GM23338 (cell line): ENCODE measurements at regions not wholly inside any gene's neighbourhood (a gene's known extent, or its start where the extent isn't known, plus 50 kb on each side); places are given as distances from the start of the nearest gene placed in this dataset.

Experiments
- CREB1 ChIP-seq: fragments of 250-450 bp; sonication (Bioruptor Pico); IDR thresholded peaks from 2 replicates; pipeline ENCODE4 v1.5.0; 2020; ENCODE audit warnings: low read depth, mild to moderate bottlenecking, moderate library complexity
- CTCF ChIP-seq, 2 experiments: fragments of 200-600 bp in 1 of 2; sonication (generic) in 1 of 2; conservative IDR thresholded peaks; 2 replicates each; pipeline versions ENCODE4 v1.5.1 to v1.6.1; 2016 to 2017; ENCODE audit warnings: antibody characterized with exemption in 2 of 2, low read depth in 2 of 2, mild to moderate bottlenecking in 2 of 2, moderate library complexity in 1 of 2
- ETS1 ChIP-seq: IDR thresholded peaks from 2 replicates; pipeline ENCODE4 v1.6.1; 2016; ENCODE audit warnings: antibody characterized with exemption
- EZH2 ChIP-seq: fragments of 200-600 bp; sonication (generic); IDR thresholded peaks from one replicate; pipeline ENCODE4 v1.8.0; 2017; ENCODE audit warnings: antibody characterized with exemption, mild to moderate bottlenecking, low read depth; ENCODE audit not compliant: unreplicated experiment
- EZH2phosphoT487 ChIP-seq: fragments of 200-600 bp; sonication (generic); IDR thresholded peaks from one replicate; pipeline ENCODE4 v1.8.1; 2018; ENCODE audit warnings: antibody characterized with exemption; ENCODE audit not compliant: unreplicated experiment
- JUNB ChIP-seq: IDR thresholded peaks from one replicate; pipeline ENCODE4 v1.6.1; 2016; ENCODE audit warnings: antibody characterized with exemption; ENCODE audit not compliant: unreplicated experiment
- NANOG ChIP-seq: IDR thresholded peaks from 2 replicates; pipeline ENCODE4 v1.6.1; 2016; ENCODE audit warnings: antibody characterized with exemption, borderline replicate concordance
- POLR2AphosphoS5 ChIP-seq: IDR thresholded peaks from 2 replicates; pipeline ENCODE4 v1.6.1; 2016; ENCODE audit warnings: antibody characterized with exemption, low read depth
- REST ChIP-seq: IDR thresholded peaks from one replicate; pipeline ENCODE4 v1.6.1; 2018; ENCODE audit warnings: antibody characterized with exemption; ENCODE audit not compliant: unreplicated experiment
- STAT1 ChIP-seq: IDR thresholded peaks from one replicate; pipeline ENCODE4 v1.6.1; 2016; ENCODE audit warnings: antibody characterized with exemption; ENCODE audit not compliant: unreplicated experiment
- ZNF114 ChIP-seq: fragments of 250-450 bp; sonication (Bioruptor Pico); IDR thresholded peaks from 2 replicates; pipeline ENCODE4 v1.5.0; 2020; ENCODE audit warnings: mild to moderate bottlenecking, moderate library complexity
- ZNF331 ChIP-seq: fragments of 250-450 bp; sonication (Bioruptor Pico); IDR thresholded peaks from 2 replicates; pipeline ENCODE4 v1.5.0; 2020; ENCODE audit warnings: low read depth, mild to moderate bottlenecking, moderate library complexity
- ZNF462 ChIP-seq: fragments of 250-450 bp; sonication (Bioruptor Pico); IDR thresholded peaks from 2 replicates; pipeline ENCODE4 v1.5.0; 2020; ENCODE audit warnings: mild to moderate bottlenecking, moderate library complexity

GRCh38 chr9:25078202-25078601 lies 532.5 kb upstream of the IZUMO3 start:
- TF ChIP-seq CTCF (conservative IDR thresholded peaks at IDR 0.05; ENCODE audit: low read depth in 2 of 2) (no peak), JUNB (no peak), EZH2phosphoT487 (no peak), POLR2AphosphoS5 (no peak), EZH2 (no peak), REST (no peak), ETS1 (no peak), CREB1 (CRISPR knock-in tag) (no peak), ZNF114 (CRISPR knock-in tag) (no peak), NANOG (no peak), STAT1 (no peak), ZNF331 (no peak), ZNF462 (no peak)
